ENCODE measurements at regions not wholly inside any gene's neighbourhood (a gene's known extent, or its start where the extent isn't known, plus 50 kb on each side); places are given as distances from the start of the nearest gene placed in this dataset.
A peak's percentile ranks its signal among the peaks of the same experiment; 100 is the strongest.

- no peaks in the 10 kb centered on the region for H3K27me3 Mint-ChIP-seq (ENCODE audit: insufficient read depth)
- peak overlapping the region; percentile 50 for H3K27ac Mint-ChIP-seq
- DNase-seq, result no peak
- peaks cover 31% of the 10 kb centered on the region for H3K9me3 ChIP-seq (ENCODE audit: control insufficient read depth, low read length)
- H3K27ac ChIP-seq (ENCODE audit: low read depth, low read length), result no peak overlapping the region
- TF ChIP-seq, protein P1, sequence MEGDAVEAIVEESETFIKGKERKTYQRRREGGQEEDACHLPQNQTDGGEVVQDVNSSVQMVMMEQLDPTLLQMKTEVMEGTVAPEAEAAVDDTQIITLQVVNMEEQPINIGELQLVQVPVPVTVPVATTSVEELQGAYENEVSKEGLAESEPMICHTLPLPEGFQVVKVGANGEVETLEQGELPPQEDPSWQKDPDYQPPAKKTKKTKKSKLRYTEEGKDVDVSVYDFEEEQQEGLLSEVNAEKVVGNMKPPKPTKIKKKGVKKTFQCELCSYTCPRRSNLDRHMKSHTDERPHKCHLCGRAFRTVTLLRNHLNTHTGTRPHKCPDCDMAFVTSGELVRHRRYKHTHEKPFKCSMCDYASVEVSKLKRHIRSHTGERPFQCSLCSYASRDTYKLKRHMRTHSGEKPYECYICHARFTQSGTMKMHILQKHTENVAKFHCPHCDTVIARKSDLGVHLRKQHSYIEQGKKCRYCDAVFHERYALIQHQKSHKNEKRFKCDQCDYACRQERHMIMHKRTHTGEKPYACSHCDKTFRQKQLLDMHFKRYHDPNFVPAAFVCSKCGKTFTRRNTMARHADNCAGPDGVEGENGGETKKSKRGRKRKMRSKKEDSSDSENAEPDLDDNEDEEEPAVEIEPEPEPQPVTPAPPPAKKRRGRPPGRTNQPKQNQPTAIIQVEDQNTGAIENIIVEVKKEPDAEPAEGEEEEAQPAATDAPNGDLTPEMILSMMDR (conservative IDR thresholded peaks at IDR 0.05), result no peak
- peaks cover 7% of the 10 kb centered on the region for H3K4me1 ChIP-seq (ENCODE audit: control insufficient read depth, insufficient read depth, low read length)
- H3K4me3 ChIP-seq (ENCODE audit: low read length), result no peak overlapping the region
- H3K9ac ChIP-seq (ENCODE audit: extremely low read depth, low read length, poor library complexity, severe bottlenecking), result no peak overlapping the region
- H3K4me1 Mint-ChIP-seq, result peaks cover 14% of the 10 kb centered on the region
- no peak overlapping the region for H3K4me3 Mint-ChIP-seq
- peaks cover 5% of the 10 kb centered on the region for H3K36me3 Mint-ChIP-seq (ENCODE audit: low read depth)
- H3K36me3 ChIP-seq (ENCODE audit: control insufficient read depth, insufficient read depth, low read length), result no peaks in the 10 kb centered on the region
- peaks cover 41% of the 10 kb centered on the region for H3K9me3 Mint-ChIP-seq
- WGBS, 2 experiments (ENCODE audit: insufficient coverage in 1 of 2, insufficient read length in 1 of 2), result 77 to 94% methylated on average over 2 of the region's 2 CpGs
- H3K27me3 ChIP-seq (ENCODE audit: control insufficient read depth, insufficient read depth, low read length, poor library complexity, severe bottlenecking), result no peaks in the 10 kb centered on the region
Measured at GRCh38 chr10:21431799-21432198, 93.7 kb downstream of the SKIDA1 start.

- no peak for DNase-seq
- Histone ChIP-seq H3K4me3 (ENCODE audit: low read length) (peak overlapping the region; percentile 59), H3K36me3 (ENCODE audit: control insufficient read depth, insufficient read depth, low read length) (no peaks in the 10 kb centered on the region), H3K9me3 (ENCODE audit: control insufficient read depth, low read length) (peaks cover 39% of the 10 kb centered on the region), H3K27ac (ENCODE audit: low read depth, low read length) (no peak overlapping the region), H3K27me3 (ENCODE audit: control insufficient read depth, insufficient read depth, low read length, poor library complexity, severe bottlenecking) (no peaks in the 10 kb centered on the region), H3K9ac (ENCODE audit: extremely low read depth, low read length, poor library complexity, severe bottlenecking) (no peak overlapping the region), H3K4me1 (ENCODE audit: control insufficient read depth, insufficient read depth, low read length) (peaks cover 7% of the 10 kb centered on the region)
- H3K4me1 Mint-ChIP-seq, result peaks cover 15% of the 10 kb centered on the region
- peaks cover 2% of the 10 kb centered on the region for H3K27me3 Mint-ChIP-seq (ENCODE audit: insufficient read depth)
- H3K4me3 Mint-ChIP-seq, result no peak overlapping the region
- TF ChIP-seq, protein P1 (conservative IDR thresholded peaks at IDR 0.05), result no peak
- WGBS, 2 experiments (ENCODE audit: insufficient coverage in 1 of 2, insufficient read length in 1 of 2), result 91 to 95% methylated on average over 4 to 6 of the region's 6 CpGs
- peaks cover 48% of the 10 kb centered on the region for H3K9me3 Mint-ChIP-seq
- no peak overlapping the region for H3K27ac Mint-ChIP-seq
- H3K36me3 Mint-ChIP-seq (ENCODE audit: low read depth), result peaks cover 12% of the 10 kb centered on the region
Measured at GRCh38 chr10:21427804-21428481, 97.5 kb downstream of the SKIDA1 start.

DNA sequence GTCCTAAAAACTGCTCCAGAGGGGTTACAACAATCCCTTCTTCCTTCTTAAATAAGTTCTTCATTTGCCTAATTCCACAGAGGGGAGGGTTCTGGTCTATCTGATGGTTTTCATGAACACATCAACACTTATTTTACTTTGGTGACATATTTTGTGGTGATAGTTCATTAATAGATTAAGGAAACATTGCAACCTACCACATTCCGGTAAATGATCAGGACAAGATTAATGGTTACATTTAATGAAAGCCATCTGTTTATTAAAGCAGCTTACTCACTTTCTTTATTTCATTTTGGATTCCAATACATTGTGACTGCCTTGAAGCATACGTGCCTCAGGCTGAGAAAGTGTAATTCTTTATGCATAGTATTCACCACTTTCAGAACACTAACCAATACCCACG lies 101.0 kb downstream of the SKIDA1 start:
- peaks cover 8% of the 10 kb centered on the region for H3K36me3 Mint-ChIP-seq (ENCODE audit: low read depth)
- no peak overlapping the region for H3K27ac Mint-ChIP-seq
- H3K4me1 ChIP-seq (ENCODE audit: control insufficient read depth, insufficient read depth, low read length), result no peaks in the 10 kb centered on the region
- H3K36me3 ChIP-seq (ENCODE audit: control insufficient read depth, insufficient read depth, low read length), result no peaks in the 10 kb centered on the region
- peaks cover 34% of the 10 kb centered on the region for H3K9me3 ChIP-seq (ENCODE audit: control insufficient read depth, low read length)
- peaks cover 33% of the 10 kb centered on the region for H3K9me3 Mint-ChIP-seq
- TF ChIP-seq, protein P1 (conservative IDR thresholded peaks at IDR 0.05), result no peak
- H3K4me3 Mint-ChIP-seq, result no peak overlapping the region
- H3K9ac ChIP-seq (ENCODE audit: extremely low read depth, low read length, poor library complexity, severe bottlenecking), result no peak overlapping the region
- DNase-seq, result no peak
- peaks cover 2% of the 10 kb centered on the region for H3K27me3 Mint-ChIP-seq (ENCODE audit: insufficient read depth)
- WGBS, 2 experiments (ENCODE audit: insufficient coverage in 1 of 2, insufficient read length in 1 of 2), result 89 to 95% methylated on average over 1 to 3 of the region's 3 CpGs
- no peak overlapping the region for H3K27ac ChIP-seq (ENCODE audit: low read depth, low read length)
- peaks cover 14% of the 10 kb centered on the region for H3K4me1 Mint-ChIP-seq
- no peaks in the 10 kb centered on the region for H3K27me3 ChIP-seq (ENCODE audit: control insufficient read depth, insufficient read depth, low read length, poor library complexity, severe bottlenecking)
- no peak overlapping the region for H3K4me3 ChIP-seq (ENCODE audit: low read length)

Measured in endodermal cell (in vitro differentiated cells).